Fibroblast of pulmonary artery (primary cell): ENCODE measurements at regions not wholly inside any gene's neighbourhood (a gene's known extent, or its start where the extent isn't known, plus 50 kb on each side); places are given as distances from the start of the nearest gene placed in this dataset.

Experiments
- DNase-seq: peaks from one replicate; pipeline ENCODE4 v3.0.0-alpha.2; 2010; ENCODE audit warnings: low read depth
- H3K4me3 ChIP-seq: replicated peaks from 2 replicates; pipeline ENCODE4 v1.5.1; 2011; ENCODE audit warnings: low read depth, mild to moderate bottlenecking, control low read depth, low read length, moderate library complexity
- TF ChIP-seq, protein P1 (sequence below): IDR thresholded peaks from 2 replicates; pipeline ENCODE4 v1.5.1; 2011; ENCODE audit warnings: mild to moderate bottlenecking, control low read depth, low read length, inconsistent platforms; ENCODE audit errors: missing control alignments

DNA sequence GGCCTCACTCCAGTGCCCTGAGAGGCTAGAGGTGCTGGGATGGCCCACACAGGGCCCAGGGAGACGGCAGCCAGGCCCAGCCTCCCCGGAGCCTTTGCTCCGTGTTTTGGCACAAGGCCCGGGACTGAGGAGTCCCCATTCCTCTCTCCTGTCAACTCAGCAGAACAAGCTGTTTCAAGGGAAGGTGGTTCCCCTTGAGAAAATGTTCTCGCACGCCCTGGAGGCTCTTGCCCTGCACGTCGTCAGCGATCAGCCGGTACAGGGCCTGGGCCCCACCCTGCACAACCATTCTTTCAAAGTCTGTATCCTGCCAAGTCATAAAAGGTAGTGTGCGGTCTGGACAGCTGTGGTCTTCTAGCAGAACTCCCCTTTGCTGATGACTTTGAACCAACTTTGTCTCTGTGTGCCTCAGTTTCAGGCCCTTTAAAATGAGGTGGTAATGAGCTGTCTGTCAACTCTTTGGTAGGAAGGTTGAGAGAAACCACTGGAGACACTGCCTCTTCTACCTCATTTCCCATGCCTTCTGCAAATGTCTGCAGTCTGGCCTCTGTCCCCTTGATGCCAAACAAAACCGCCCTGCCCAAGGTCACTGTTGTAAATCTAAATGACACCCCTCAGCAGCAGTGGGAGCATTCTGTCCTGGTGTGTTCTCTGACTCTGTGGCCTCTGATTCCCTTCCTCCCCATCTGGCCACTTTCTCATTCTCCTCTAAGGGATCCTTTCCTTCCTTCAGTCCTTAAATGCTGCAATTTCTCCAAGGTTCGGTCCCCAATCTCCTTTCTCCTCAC lies 138.6 kb upstream of the JUN start:
- H3K4me3 ChIP-seq = no peak overlapping the region
- peak; percentile 63 for DNase-seq
- TF ChIP-seq, protein P1, sequence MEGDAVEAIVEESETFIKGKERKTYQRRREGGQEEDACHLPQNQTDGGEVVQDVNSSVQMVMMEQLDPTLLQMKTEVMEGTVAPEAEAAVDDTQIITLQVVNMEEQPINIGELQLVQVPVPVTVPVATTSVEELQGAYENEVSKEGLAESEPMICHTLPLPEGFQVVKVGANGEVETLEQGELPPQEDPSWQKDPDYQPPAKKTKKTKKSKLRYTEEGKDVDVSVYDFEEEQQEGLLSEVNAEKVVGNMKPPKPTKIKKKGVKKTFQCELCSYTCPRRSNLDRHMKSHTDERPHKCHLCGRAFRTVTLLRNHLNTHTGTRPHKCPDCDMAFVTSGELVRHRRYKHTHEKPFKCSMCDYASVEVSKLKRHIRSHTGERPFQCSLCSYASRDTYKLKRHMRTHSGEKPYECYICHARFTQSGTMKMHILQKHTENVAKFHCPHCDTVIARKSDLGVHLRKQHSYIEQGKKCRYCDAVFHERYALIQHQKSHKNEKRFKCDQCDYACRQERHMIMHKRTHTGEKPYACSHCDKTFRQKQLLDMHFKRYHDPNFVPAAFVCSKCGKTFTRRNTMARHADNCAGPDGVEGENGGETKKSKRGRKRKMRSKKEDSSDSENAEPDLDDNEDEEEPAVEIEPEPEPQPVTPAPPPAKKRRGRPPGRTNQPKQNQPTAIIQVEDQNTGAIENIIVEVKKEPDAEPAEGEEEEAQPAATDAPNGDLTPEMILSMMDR = no peak

DNA sequence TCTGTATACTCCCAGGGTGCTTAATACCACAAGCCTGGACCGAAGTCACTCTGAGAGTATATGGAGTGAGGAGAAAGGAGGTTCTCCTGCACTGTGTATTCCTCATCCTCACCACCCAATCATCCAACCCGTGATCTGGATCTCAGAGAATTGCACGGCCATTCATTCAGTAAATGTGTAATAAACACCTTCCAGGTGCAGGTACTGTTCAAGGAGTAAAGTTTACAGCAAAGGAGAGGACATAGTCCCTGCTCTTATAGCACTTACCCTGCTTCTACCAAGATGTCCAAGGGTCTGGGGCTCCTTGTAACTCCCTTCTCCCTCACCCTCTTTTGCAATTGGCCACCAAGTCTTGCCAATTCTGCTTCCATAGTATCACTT lies 139.2 kb upstream of the JUN start:
- TF ChIP-seq, protein P1 = no peak
- DNase-seq = no peak
- H3K4me3 ChIP-seq = no peak overlapping the region

DNA sequence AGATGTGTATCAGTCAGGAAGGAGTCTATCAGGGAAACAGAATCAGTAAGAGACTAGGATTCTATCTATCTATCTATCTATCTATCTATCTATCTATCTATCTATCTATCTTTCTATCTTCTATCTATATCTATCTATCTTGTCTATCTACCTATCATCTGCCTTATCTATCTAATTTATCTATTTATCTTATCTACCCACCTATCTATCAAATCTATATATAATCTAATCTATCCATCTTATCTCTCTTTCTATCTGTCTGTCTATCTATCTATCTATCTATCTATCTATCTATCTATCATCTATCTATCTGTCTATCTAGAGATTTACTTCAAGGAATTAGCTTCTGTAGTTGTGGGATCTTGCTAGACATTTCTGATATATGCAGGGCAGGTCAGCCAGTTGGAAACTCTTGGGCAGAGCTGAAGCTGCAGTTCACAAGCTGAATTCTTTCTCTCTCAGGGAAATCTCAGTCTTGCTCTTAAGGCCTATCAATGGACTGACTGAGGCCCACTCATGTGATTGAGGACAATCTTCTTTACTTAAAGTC lies 140.2 kb upstream of the JUN start:
- DNase-seq = no peak
- H3K4me3 ChIP-seq = no peak overlapping the region
- TF ChIP-seq, protein P1 = no peak

GRCh38 chr1:58924821-58925220 lies 141.0 kb upstream of the JUN start:
- H3K4me3 ChIP-seq = no peak overlapping the region
- TF ChIP-seq, protein P1 = no peak
- DNase-seq = no peak

DNA sequence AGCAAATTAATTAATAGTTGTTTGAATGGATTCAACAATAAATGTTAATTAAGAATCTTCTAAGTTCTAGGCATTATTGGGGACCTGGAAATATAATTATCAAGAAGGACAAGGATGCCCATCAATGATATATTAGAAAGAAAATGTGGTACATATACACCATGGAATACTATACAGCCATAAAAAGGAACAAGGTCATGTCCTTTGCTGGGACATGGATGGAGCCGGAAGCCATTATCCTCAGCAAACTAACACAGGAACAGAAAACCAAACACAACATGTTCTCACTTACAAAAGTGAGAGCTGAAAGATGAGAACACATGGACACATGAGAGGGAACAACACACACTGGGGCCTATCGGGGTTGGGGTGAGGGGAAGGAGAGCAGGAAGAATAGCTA lies 141.4 kb upstream of the JUN start:
- no peak for DNase-seq
- TF ChIP-seq, protein P1 = no peak
- H3K4me3 ChIP-seq = no peak overlapping the region

GRCh38 chr1:58926152-58926551 lies 142.3 kb upstream of the JUN start:
- no peak for DNase-seq
- no peak overlapping the region for H3K4me3 ChIP-seq
- TF ChIP-seq, protein P1 = no peak
